H9 (cell line): ENCODE measurements at regions not wholly inside any gene's neighbourhood (a gene's known extent, or its start where the extent isn't known, plus 50 kb on each side); places are given as distances from the start of the nearest gene placed in this dataset.

Source experiments
- DNase-seq: peaks from one replicate; pipeline ENCODE4 v3.0.0-alpha.2; 2017
- H2AFZ ChIP-seq: one replicate; pipeline ENCODE4 v1.6.1; 2013; ENCODE audit warnings: mild to moderate bottlenecking, low read length, control low read depth, moderate library complexity
- H2AK5ac ChIP-seq: 2 replicates; pipeline ENCODE4 v1.6.1; 2013; ENCODE audit warnings: low read length, control low read depth, mixed read lengths; ENCODE audit not compliant: insufficient read length
- H2BK120ac ChIP-seq: one replicate; pipeline ENCODE4 v1.6.1; 2013; ENCODE audit warnings: low read depth, mild to moderate bottlenecking, low read length, control low read depth, inconsistent platforms; ENCODE audit not compliant: poor library complexity, severe bottlenecking
- H2BK12ac ChIP-seq: 2 replicates; pipeline ENCODE4 v1.6.1; 2013; ENCODE audit warnings: low read length, control low read depth, mixed read lengths, low read depth; ENCODE audit not compliant: insufficient read length
- H2BK15ac ChIP-seq: 2 replicates; pipeline ENCODE4 v1.6.1; 2013; ENCODE audit warnings: low read depth, low read length, control low read depth
- H2BK20ac ChIP-seq: one replicate; pipeline ENCODE4 v1.6.1; 2013; ENCODE audit warnings: low read depth, mild to moderate bottlenecking, low read length, control low read depth, inconsistent platforms; ENCODE audit not compliant: poor library complexity, severe bottlenecking
- H2BK5ac ChIP-seq: 2 replicates; pipeline ENCODE4 v1.6.1; 2013; ENCODE audit warnings: low read length, control low read depth, mixed read lengths; ENCODE audit not compliant: insufficient read length
- H3K14ac ChIP-seq: 2 replicates; pipeline ENCODE4 v1.6.1; 2013; ENCODE audit warnings: low read length, control low read depth; ENCODE audit not compliant: insufficient read depth
- H3K18ac ChIP-seq: 2 replicates; pipeline ENCODE4 v1.6.1; 2013; ENCODE audit warnings: low read depth, mild to moderate bottlenecking, mixed read lengths, low read length, control low read depth; ENCODE audit not compliant: insufficient read length
- H3K23ac ChIP-seq: 2 replicates; pipeline ENCODE4 v1.6.1; 2013; ENCODE audit warnings: low read length, control low read depth, mixed read lengths, low read depth; ENCODE audit not compliant: insufficient read length
- H3K23me2 ChIP-seq: 2 replicates; pipeline ENCODE4 v1.6.1; 2013; ENCODE audit warnings: low read depth, mild to moderate bottlenecking, mixed read lengths, low read length, control low read depth; ENCODE audit not compliant: insufficient read length, poor library complexity, severe bottlenecking
- H3K27ac ChIP-seq: 2 replicates; pipeline ENCODE4 v1.5.1; 2013; ENCODE audit warnings: low read length, control low read depth, mixed read lengths, low read depth; ENCODE audit not compliant: insufficient read length
- H3K27me3 ChIP-seq: 2 replicates; pipeline ENCODE4 v1.6.1; 2013; ENCODE audit warnings: low read length, control low read depth, inconsistent platforms; ENCODE audit not compliant: insufficient read depth
- H3K4ac ChIP-seq: 2 replicates; pipeline ENCODE4 v1.6.1; 2013; ENCODE audit warnings: low read depth, mild to moderate bottlenecking, control low read depth, inconsistent platforms, low read length, moderate library complexity
- H3K4me1 ChIP-seq: 2 replicates; pipeline ENCODE4 v1.6.1; 2013; ENCODE audit warnings: low read length, control low read depth, inconsistent platforms; ENCODE audit not compliant: insufficient read depth
- H3K4me2 ChIP-seq: 2 replicates; pipeline ENCODE4 v1.6.1; 2013; ENCODE audit warnings: low read length, control low read depth, mixed read lengths; ENCODE audit not compliant: insufficient read length, insufficient read depth
- H3K56ac ChIP-seq: 2 replicates; pipeline ENCODE4 v1.6.1; 2013; ENCODE audit warnings: low read depth, mild to moderate bottlenecking, mixed read lengths, low read length, control low read depth; ENCODE audit not compliant: insufficient read length
- H3K79me1 ChIP-seq: 2 replicates; pipeline ENCODE4 v1.6.1; 2013; ENCODE audit warnings: low read depth, mild to moderate bottlenecking, moderate library complexity, low read length, control low read depth, inconsistent platforms; ENCODE audit not compliant: insufficient read depth, poor library complexity, severe bottlenecking
- H3K79me2 ChIP-seq: 2 replicates; pipeline ENCODE4 v1.6.1; 2013; ENCODE audit warnings: low read length, control low read depth, inconsistent platforms; ENCODE audit not compliant: insufficient read depth
- H3K9ac ChIP-seq: 2 replicates; pipeline ENCODE4 v1.6.1; 2013; ENCODE audit warnings: low read length, control low read depth, mixed read lengths; ENCODE audit not compliant: insufficient read length; ENCODE audit errors: extremely low read depth
- H3K9me3 ChIP-seq: one replicate; pipeline ENCODE4 v1.6.1; 2013; ENCODE audit warnings: low read depth, low read length, inconsistent platforms; ENCODE audit not compliant: control insufficient read depth
- H3T11ph ChIP-seq: one replicate; pipeline ENCODE4 v1.6.1; 2013; ENCODE audit warnings: mild to moderate bottlenecking, low read length, control low read depth, inconsistent platforms
- H4K20me1 ChIP-seq: one replicate; pipeline ENCODE4 v1.6.1; 2013; ENCODE audit not compliant: control insufficient read depth, insufficient read length, insufficient read depth
- H4K5ac ChIP-seq: 2 replicates; pipeline ENCODE4 v1.6.1; 2013; ENCODE audit warnings: low read depth, mild to moderate bottlenecking, mixed read lengths, low read length, control low read depth; ENCODE audit not compliant: insufficient read length
- H4K8ac ChIP-seq: replicated peaks from 2 replicates; pipeline ENCODE4 v1.6.1; 2013; ENCODE audit warnings: low read length, control low read depth, mixed read lengths, low read depth; ENCODE audit not compliant: insufficient read length
- H4K91ac ChIP-seq: 2 replicates; pipeline ENCODE4 v1.6.1; 2013; ENCODE audit warnings: low read depth, mild to moderate bottlenecking, moderate library complexity, mixed read lengths, low read length, control low read depth; ENCODE audit not compliant: insufficient read length
- H3K27ac Mint-ChIP-seq, 3 experiments: 2 replicates in 2 of 3; 3 replicates in 1 of 3; pipeline ENCODE4 v1.8.0; 2020 to 2021; ENCODE audit warnings: mixed read lengths in 3 of 3, mild to moderate bottlenecking in 1 of 3, moderate library complexity in 1 of 3
- H3K27me3 Mint-ChIP-seq: 2 replicates; pipeline ENCODE4 v1.8.0; 2021; ENCODE audit warnings: low read depth, mild to moderate bottlenecking, moderate library complexity, mixed read lengths
- H3K36me3 Mint-ChIP-seq, 3 experiments: 2 replicates in 2 of 3; 3 replicates in 1 of 3; pipeline ENCODE4 v1.8.0; 2020 to 2021; ENCODE audit warnings: low read depth in 3 of 3, mixed read lengths in 3 of 3; ENCODE audit not compliant: insufficient read depth in 1 of 3
- H3K4me1 Mint-ChIP-seq, 2 experiments: 2 replicates each; pipeline ENCODE4 v1.8.0; 2020; ENCODE audit warnings: mixed read lengths in 2 of 2
- H3K4me3 Mint-ChIP-seq, 2 experiments: 2 replicates in 1 of 2; 3 replicates in 1 of 2; pipeline ENCODE4 v1.8.0; 2020 to 2021; ENCODE audit warnings: mild to moderate bottlenecking in 2 of 2, mixed read lengths in 2 of 2, moderate library complexity in 1 of 2
- H3K9me3 Mint-ChIP-seq, 2 experiments: 2 replicates in 1 of 2; 3 replicates in 1 of 2; pipeline ENCODE4 v1.8.0; 2020; ENCODE audit warnings: mild to moderate bottlenecking in 2 of 2, mixed read lengths in 2 of 2, moderate library complexity in 1 of 2
- CTCF ChIP-seq: fragments of 200-600 bp; sonication (generic); conservative IDR thresholded peaks from 3 replicates; pipeline ENCODE4 v1.8.0; 2021; ENCODE audit warnings: antibody characterized with exemption, mild to moderate bottlenecking
- WGBS: extraction: QIAGEN DNeasy Blood & Tissue Kit; methylation state at CpG from one replicate; pipeline ENCODE4 v1.1.7; 2013; ENCODE audit warnings: missing lambda C conversion rate, low lambda C conversion rate, mixed read lengths; ENCODE audit not compliant: insufficient read length; ENCODE audit errors: extremely low coverage; 5-methylcytosine and 5-hydroxymethylcytosine counted together

GRCh38 chr12:92605621-92606170, 97.1 kb upstream of the PLEKHG7 start:
- Histone ChIP-seq H3K4me1 (peaks cover 2% of the 10 kb centered on the region; the same call in 1 of the 2 replicates), H3K9ac (no peak overlapping the region), H3K56ac (no peak overlapping the region), H3K27me3 (no peaks in the 10 kb centered on the region), H3K23ac (no peak overlapping the region), H4K20me1 (no peaks in the 10 kb centered on the region), H3K27ac (no peak overlapping the region), H2AFZ (no peak overlapping the region), H4K5ac (no peak overlapping the region), H3K79me1 (no peaks in the 10 kb centered on the region), H3K4me2 (no peak overlapping the region), H3K4ac (no peak overlapping the region), H3K18ac (no peak overlapping the region), H2BK20ac (no peak overlapping the region), H2BK12ac (no peak overlapping the region), H3T11ph (no peak overlapping the region), H2BK15ac (no peak overlapping the region), H3K79me2 (no peaks in the 10 kb centered on the region), H2BK5ac (no peak overlapping the region), H4K91ac (no peak overlapping the region), H2BK120ac (no peak overlapping the region), H3K14ac (no peak overlapping the region), H4K8ac (no peak overlapping the region), H2AK5ac (no peak overlapping the region), H3K23me2 (no peaks in the 10 kb centered on the region), H3K9me3 (no peaks in the 10 kb centered on the region)
- Mint-ChIP-seq H3K36me3 (peaks cover 3 to 10% (median 5%) of the 10 kb centered on the region in 3 experiments), H3K4me1 (peaks cover 16 to 17% of the 10 kb centered on the region in 2 experiments), H3K4me3 (no peak overlapping the region), H3K27ac (no peak overlapping the region), H3K9me3 (peaks cover 8 to 14% of the 10 kb centered on the region in 2 experiments), H3K27me3 (no peaks in the 10 kb centered on the region)
- TF ChIP-seq CTCF: no peak
- no peak for DNase-seq
- WGBS: no CpG with 5 or more reads among the region's 3 CpGs
